Activated gamma-delta T cell treated with Interleukin-2 at 50 U/mL for 16 hours (primary cell): ENCODE measurements at regions not wholly inside any gene's neighbourhood (a gene's known extent, or its start where the extent isn't known, plus 50 kb on each side); places are given as distances from the start of the nearest gene placed in this dataset.
A peak's percentile ranks its signal among the peaks of the same experiment; 100 is the strongest.

Source experiments
- DNase-seq: peaks from one replicate; pipeline ENCODE4 v3.0.0-alpha.2; 2020

DNA sequence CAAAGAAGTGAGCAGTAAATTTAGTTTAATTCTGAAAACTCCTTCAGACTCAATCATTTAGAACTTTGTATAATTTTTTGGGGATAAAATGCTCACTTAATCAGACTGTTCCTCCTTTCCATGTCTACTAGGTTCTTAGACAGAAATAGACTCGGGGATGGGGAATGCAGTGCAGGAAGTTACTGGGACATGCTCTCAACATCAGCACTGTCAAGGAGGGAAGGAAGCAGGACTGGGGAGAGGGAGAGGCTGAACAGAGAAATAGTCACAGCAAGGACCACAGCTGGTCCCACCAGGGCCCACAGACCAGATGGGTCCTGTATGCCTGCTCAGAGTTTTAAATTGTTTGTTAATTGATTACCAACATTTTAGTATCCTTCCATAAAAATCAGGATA lies 310.1 kb upstream of the MSX2 start:
- DNase-seq: no peak

DNA sequence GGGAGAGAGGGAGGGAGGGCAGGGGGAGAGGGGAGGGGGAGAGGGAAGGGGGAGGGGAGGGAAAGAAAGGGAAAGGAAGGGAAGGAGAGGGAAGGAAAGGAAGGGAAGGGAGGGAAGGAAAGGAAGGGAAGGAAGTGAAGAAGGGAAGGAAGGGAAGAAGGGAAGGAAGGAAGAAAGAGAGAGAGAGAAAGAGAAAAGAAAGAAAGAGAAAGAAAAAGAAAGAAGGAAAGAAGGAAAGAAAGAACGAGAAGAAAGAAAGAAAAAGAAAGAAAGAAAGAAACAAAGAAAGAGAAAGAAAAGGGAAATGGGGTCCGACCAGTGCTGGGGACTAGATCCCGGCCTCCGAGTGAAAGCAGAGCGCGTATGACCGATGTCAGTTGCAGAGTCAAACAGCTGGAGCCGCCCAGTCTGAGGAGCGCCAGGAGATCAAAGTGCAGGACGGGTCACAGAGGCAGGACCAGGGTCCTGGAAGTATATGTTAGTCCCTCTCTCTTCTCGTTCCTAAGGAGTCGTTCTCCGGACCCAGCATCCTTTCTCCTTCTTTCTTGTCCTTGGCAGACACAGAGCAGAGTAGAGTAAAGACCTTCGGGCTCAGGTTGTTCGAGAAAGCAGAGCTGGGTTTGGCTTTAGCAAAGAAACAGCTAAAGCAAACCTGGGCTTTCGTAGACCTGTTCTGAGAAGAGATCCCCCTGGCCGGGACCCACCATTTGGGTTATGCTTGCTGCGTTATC lies 305.4 kb upstream of the MSX2 start:
- no peak for DNase-seq

DNA sequence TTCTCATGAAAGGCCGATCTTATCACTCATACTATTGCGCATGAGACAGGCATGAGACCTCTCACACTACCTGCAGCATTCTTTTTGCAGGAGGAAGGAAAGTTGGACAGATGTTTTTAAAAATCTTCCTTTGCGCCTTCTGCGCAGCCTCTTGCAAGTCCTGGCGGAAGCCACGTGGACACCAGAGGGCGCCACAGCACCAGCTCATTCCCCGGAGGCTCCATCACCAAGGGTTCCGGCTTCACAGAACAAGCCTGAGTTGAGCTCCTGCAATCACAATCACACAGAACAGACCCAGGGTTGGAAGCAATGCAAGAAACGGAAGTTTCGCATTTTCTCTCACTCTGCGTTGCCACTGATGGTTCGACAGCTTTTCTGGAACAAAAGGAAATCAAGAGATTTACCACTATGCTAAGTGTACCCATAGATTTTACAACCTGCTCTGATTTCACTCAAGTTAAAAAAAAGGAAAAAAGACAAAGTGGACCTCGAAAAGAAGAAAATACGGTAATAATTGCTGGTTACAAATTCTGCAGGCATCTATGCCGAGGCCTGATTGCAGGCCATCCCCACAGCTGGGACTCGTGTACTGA lies 304.7 kb upstream of the MSX2 start:
- peak; percentile 88 for DNase-seq

- DNase-seq: no peak
Measured at GRCh38 chr5:174420651-174421407, 303.6 kb upstream of the MSX2 start.

GRCh38 chr5:174421408-174421805 lies 303.0 kb upstream of the MSX2 start:
- DNase-seq: no peak

DNA sequence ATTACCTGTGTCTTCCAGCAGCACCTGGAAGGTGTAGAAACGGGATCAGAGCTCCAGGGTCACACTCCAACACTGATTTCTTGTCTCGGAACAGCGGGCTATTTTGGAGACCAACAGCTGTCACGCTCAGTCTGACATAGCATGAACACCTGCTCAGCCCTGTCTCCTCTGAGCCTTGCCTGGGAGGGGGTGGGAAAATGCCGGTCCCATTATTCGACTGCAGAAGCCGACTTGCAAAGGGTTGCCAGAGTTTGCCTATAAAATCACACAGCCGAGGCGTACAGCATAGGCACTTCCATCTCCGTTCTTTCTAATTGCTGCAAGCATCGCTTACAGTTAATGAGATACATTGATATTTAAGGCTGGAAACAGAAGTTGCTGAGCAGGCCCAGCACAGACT lies 300.8 kb upstream of the MSX2 start:
- DNase-seq: no peak

GRCh38 chr5:174424219-174425053 lies 299.9 kb upstream of the MSX2 start:
- no peak for DNase-seq

DNA sequence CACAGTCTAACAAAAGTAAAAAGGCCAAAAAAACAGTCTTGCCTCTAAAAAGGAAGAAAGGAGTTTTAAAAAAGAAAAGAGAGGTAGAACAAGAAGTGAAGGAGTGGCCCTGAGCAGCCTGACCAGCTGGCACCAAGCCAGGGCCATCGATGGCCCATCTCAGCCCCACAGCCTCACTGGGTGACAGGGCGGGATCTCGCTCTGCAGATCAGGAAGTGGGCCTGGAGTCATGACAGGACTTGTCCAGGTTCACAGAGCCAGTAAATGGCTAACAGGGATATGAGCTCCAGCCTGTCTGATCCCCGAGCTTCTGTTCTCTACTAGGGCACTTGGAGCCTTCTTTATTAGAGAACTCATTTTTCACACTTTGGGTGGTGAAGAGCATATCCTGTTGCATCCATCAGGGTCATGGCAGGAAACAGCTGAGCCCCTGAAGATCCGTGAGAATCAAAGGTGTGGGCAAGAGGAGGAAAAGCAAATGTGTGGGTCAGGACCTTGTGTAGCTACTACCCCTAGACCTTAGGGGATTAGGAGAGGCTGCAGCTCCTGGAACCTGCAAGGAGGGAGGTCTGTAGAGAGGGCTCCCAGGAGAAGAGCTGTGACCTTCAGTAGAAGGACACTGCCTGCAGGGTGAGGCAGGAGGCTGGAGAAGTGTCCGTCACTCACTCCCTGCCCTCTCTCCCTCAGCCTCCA lies 299.0 kb upstream of the MSX2 start:
- DNase-seq: no peak

GRCh38 chr5:174425964-174426290 lies 298.5 kb upstream of the MSX2 start:
- DNase-seq: no peak

- DNase-seq: no peak
Measured at GRCh38 chr5:174426388-174426787, 298.0 kb upstream of the MSX2 start.

- DNase-seq: no peak
Measured at GRCh38 chr5:174426851-174427250, 297.5 kb upstream of the MSX2 start.

DNA sequence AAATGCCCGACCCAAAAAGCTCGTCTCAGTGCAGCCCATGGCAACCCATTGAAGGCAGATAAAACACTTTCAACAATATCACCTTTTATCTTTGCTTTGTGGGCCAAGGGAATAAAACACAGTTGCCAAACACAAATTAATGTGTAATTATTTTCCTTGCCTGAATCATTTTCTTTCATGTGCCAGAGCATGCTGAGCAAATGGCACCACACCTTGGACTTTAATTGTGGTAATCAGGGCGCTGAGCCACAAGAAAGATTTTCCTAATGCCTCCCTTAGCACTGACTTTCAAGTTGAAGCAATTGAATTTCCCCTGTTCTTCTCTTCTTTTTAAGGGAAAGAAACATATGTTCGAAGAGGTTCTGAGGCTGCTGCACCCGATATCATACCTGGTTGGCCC lies 297.1 kb upstream of the MSX2 start:
- no peak for DNase-seq

- no peak for DNase-seq
Measured at GRCh38 chr5:174428895-174429294, 295.5 kb upstream of the MSX2 start.

- DNase-seq: no peak
Measured at GRCh38 chr5:174430940-174431339, 293.4 kb upstream of the MSX2 start.

DNA sequence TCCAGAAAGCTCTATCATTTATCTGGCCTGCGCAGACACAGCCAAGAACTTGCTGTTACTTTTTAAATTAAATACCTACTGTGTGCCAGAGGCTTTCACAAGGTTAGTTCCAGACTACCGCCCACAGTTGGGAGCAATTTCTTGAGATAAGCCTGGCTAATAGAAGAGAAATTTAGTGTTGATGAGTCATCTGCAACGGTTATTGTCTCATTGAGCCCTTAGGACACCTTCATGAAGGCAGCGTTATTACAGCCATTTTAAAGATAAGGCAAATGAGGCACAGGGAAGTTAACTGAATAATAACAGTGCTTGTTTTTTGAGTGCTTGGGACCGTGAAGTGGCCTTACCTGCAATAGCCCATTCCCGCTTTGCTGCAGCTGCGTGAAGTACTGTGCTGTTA lies 292.9 kb upstream of the MSX2 start:
- DNase-seq: no peak

- no peak for DNase-seq
Measured at GRCh38 chr5:174433098-174433497, 291.3 kb upstream of the MSX2 start.

DNA sequence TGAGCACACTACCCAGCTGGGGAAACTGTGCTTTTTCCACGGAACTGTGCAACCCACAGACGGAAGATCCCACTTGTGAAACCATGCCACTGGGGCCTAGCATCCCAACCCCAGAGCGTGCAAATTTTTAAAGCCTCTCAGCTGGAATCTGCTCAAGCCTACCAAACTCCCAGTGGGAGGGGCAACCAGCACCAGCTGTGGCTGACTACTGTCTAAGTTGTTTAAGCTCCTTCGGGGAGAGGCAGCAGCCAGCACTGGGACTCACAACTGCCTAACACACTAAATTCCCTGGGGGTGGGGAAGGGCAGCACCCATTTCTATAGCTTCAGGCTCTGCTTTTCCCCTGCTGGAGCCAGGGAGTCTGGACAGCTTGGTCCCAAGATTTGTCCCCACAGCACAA lies 287.6 kb upstream of the MSX2 start:
- DNase-seq: no peak

GRCh38 chr5:174444479-174445188 lies 279.7 kb upstream of the MSX2 start:
- DNase-seq: no peak

DNA sequence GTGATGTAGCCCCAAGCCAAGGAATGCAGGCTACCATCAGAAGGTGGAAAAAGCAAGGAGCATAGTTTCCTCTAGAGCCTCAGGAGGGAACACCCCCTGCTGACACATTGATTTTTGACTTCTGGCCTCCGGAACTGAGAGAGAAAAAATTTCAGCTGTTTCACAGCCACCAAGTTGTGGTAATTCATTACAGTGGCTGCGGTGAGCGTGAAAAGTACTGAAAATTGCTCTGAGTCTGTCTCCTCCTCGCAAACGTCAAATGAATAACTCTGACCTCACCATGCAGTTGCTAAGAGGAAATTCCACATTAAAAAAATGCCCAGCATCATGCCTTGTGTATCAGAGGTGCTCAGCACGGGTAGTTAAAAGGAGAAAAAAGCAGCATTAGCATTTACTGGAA lies 277.9 kb upstream of the MSX2 start:
- no peak for DNase-seq

DNA sequence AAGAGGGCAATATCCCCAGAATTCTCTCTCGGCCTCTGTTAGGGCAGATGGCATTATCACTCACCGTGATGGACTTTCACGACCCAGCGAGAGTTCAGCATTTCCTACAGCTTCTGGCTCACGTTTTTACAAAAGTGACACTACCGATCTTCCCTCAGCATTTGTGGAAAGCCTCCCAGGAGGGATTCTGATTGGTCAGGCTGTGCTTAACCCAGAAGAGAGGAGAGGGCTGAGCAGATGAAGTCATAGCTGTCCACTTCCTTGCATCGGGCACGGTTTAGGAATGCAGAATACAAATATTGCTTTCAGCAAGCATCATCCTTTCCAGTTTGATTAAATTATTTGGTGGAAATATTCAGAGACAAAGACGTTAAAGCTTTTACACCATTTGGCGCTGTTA lies 277.4 kb upstream of the MSX2 start:
- no peak for DNase-seq

DNA sequence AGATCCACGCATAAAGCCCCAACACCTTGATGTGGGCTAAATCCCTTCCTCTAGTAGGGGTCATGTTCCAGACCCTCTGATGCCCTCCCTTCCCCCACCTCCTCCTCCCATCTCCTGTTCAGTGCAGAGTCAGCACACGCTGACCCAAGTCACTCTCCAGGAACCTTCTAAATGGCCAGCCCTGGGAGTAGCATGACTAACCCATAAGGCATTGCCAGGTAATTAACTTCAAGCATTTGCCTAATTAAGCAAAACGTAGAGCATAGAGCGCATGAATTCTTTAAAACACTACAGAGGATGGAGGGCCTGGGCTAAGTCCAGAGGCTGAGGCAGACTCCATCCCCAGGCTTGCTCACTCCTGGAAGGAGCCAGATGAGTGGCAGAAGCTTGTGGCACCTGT lies 276.3 kb upstream of the MSX2 start:
- DNase-seq: no peak

DNA sequence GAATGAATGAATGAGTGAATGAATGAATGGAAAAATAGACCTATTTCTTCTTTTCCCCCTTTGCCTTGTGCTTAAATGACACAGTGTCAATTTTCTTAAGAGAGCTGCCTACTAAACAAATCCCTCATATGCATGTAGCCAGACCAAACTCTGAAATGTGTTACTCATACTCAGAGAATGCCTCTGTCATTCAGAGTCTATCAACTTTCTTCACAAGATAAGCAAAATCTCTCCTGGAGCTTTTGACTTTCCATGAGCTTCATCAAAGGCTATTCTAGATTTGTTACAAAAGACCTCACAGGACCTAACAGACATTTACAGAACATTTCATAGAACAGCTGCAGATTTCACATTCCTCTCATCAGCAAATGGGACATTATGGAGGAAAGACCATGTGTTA lies 275.7 kb upstream of the MSX2 start:
- no peak for DNase-seq
